ENCODE measurements at regions not wholly inside any gene's neighbourhood (a gene's known extent, or its start where the extent isn't known, plus 50 kb on each side); places are given as distances from the start of the nearest gene placed in this dataset.
A peak's percentile ranks its signal among the peaks of the same experiment; 100 is the strongest.
"Not testable (repeated sequence)": the region's sequence is repeated elsewhere in the genome, so short reads cannot be mapped to it uniquely, and the experiment has no call there.

- no peak for TF ChIP-seq CTCF (IDR thresholded peaks at IDR 0.05; ENCODE audit: extremely low read depth, missing control alignments)
- DNase-seq (ENCODE audit: low spot score) = no peak
These were observed 905.7 kb downstream of the PLA2G4A start for GRCh38 chr1:187734427-187734826.

GRCh38 chr1:187744665-187745064, 915.9 kb downstream of the PLA2G4A start:
- no peak for TF ChIP-seq CTCF (IDR thresholded peaks at IDR 0.05; ENCODE audit: extremely low read depth, missing control alignments)
- peak; percentile 20 for DNase-seq (ENCODE audit: low spot score)

GRCh38 chr1:187755536-187755935, 926.8 kb downstream of the PLA2G4A start:
- TF ChIP-seq CTCF (IDR thresholded peaks at IDR 0.05; ENCODE audit: extremely low read depth, missing control alignments) = no peak
- no peak for DNase-seq (ENCODE audit: low spot score)

GRCh38 chr1:187756684-187757083, 927.9 kb downstream of the PLA2G4A start:
- not testable (repeated sequence) for DNase-seq (ENCODE audit: low spot score)

- no peak for TF ChIP-seq CTCF (IDR thresholded peaks at IDR 0.05; ENCODE audit: extremely low read depth, missing control alignments)
- DNase-seq (ENCODE audit: low spot score) = no peak
These were observed 931.1 kb downstream of the PLA2G4A start for GRCh38 chr1:187759825-187760333.

GRCh38 chr1:187762118-187762517, 933.4 kb downstream of the PLA2G4A start:
- no peak for TF ChIP-seq CTCF (IDR thresholded peaks at IDR 0.05; ENCODE audit: extremely low read depth, missing control alignments)
- no peak for DNase-seq (ENCODE audit: low spot score)

GRCh38 chr1:187763465-187763864, 934.7 kb downstream of the PLA2G4A start:
- DNase-seq (ENCODE audit: low spot score) = no peak
- TF ChIP-seq CTCF (IDR thresholded peaks at IDR 0.05; ENCODE audit: extremely low read depth, missing control alignments) = no peak

- no peak for TF ChIP-seq CTCF (IDR thresholded peaks at IDR 0.05; ENCODE audit: extremely low read depth, missing control alignments)
- DNase-seq (ENCODE audit: low spot score) = no peak
These were observed 935.2 kb downstream of the PLA2G4A start for GRCh38 chr1:187763976-187764375.
